GM23338 (cell line): ENCODE measurements at regions not wholly inside any gene's neighbourhood (a gene's known extent, or its start where the extent isn't known, plus 50 kb on each side); places are given as distances from the start of the nearest gene placed in this dataset.

Source experiments
- ATAC-seq: fragments of 200-7000 bp; cut with Tn5 transposase; 3 replicates; pipeline ENCODE4 v1.9.1; 2020
- DNase-seq: peaks from one replicate; pipeline ENCODE4 v3.0.0-alpha.2; 2015; ENCODE audit warnings: low spot score
- H2AFZ ChIP-seq: fragments of 200-600 bp; sonication (generic); 2 replicates; pipeline ENCODE4 v1.8.0; 2016; ENCODE audit warnings: antibody characterized with exemption, mild to moderate bottlenecking, moderate library complexity
- H3F3A ChIP-seq: fragments of 200-600 bp; sonication (generic); replicated peaks from 2 replicates; pipeline ENCODE4 v1.8.0; 2017; ENCODE audit warnings: antibody characterized with exemption, mixed run types, low read depth
- H3K27ac ChIP-seq: fragments of 200-600 bp; sonication (generic); 2 replicates; pipeline ENCODE4 v1.6.1; 2016; ENCODE audit warnings: low read depth
- H3K27me3 ChIP-seq: fragments of 200-600 bp; sonication (generic); 2 replicates; pipeline ENCODE4 v1.8.0; 2016; ENCODE audit warnings: mild to moderate bottlenecking, mixed run types, moderate library complexity; ENCODE audit not compliant: insufficient read depth
- H3K36me3 ChIP-seq: fragments of 200-600 bp; sonication (generic); 2 replicates; pipeline ENCODE4 v1.8.0; 2016; ENCODE audit warnings: mild to moderate bottlenecking; ENCODE audit not compliant: insufficient read depth
- H3K4me1 ChIP-seq: fragments of 200-600 bp; sonication (generic); 2 replicates; pipeline ENCODE4 v1.8.0; 2016; ENCODE audit warnings: mild to moderate bottlenecking, moderate library complexity; ENCODE audit not compliant: insufficient read depth
- H3K4me2 ChIP-seq: fragments of 200-600 bp; sonication (generic); 2 replicates; pipeline ENCODE4 v1.7.1; 2017; ENCODE audit warnings: mixed run types
- H3K4me3 ChIP-seq: fragments of 200-600 bp; sonication (generic); 2 replicates; pipeline ENCODE4 v1.6.1; 2016; ENCODE audit warnings: mixed run types
- H3K79me2 ChIP-seq: fragments of 200-600 bp; sonication (generic); replicated peaks from 2 replicates; pipeline ENCODE4 v1.8.0; 2017; ENCODE audit warnings: mild to moderate bottlenecking; ENCODE audit not compliant: insufficient read depth
- H3K9me2 ChIP-seq: fragments of 200-600 bp; sonication (generic); 2 replicates; pipeline ENCODE4 v1.8.0; 2017; ENCODE audit not compliant: insufficient read depth
- H4K20me1 ChIP-seq: fragments of 200-600 bp; sonication (generic); replicated peaks from 2 replicates; pipeline ENCODE4 v1.8.0; 2017; ENCODE audit warnings: mild to moderate bottlenecking; ENCODE audit not compliant: insufficient read depth
- H3K27ac Mint-ChIP-seq: 2 replicates; pipeline ENCODE4 v1.8.0; 2020; ENCODE audit warnings: inconsistent platforms, mild to moderate bottlenecking, moderate library complexity, mixed read lengths
- H3K27me3 Mint-ChIP-seq: 3 replicates; pipeline ENCODE4 v1.8.0; 2022; ENCODE audit warnings: low read depth, mild to moderate bottlenecking, moderate library complexity, mixed read lengths, inconsistent platforms; ENCODE audit not compliant: insufficient read depth, poor library complexity
- H3K36me3 Mint-ChIP-seq: 3 replicates; pipeline ENCODE4 v1.8.0; 2021; ENCODE audit warnings: low read depth, mild to moderate bottlenecking, inconsistent platforms, moderate library complexity, mixed read lengths
- H3K4me1 Mint-ChIP-seq: 3 replicates; pipeline ENCODE4 v1.8.0; 2020; ENCODE audit warnings: mild to moderate bottlenecking, inconsistent platforms, mixed read lengths
- H3K4me3 Mint-ChIP-seq: 3 replicates; pipeline ENCODE4 v1.8.0; 2021; ENCODE audit warnings: moderate library complexity, mild to moderate bottlenecking, inconsistent platforms, mixed read lengths
- H3K9me3 Mint-ChIP-seq: 3 replicates; pipeline ENCODE4 v1.8.0; 2020; ENCODE audit warnings: moderate library complexity, mild to moderate bottlenecking, inconsistent platforms, mixed read lengths
- CREB1 ChIP-seq: fragments of 250-450 bp; sonication (Bioruptor Pico); IDR thresholded peaks from 2 replicates; pipeline ENCODE4 v1.5.0; 2020; ENCODE audit warnings: low read depth, mild to moderate bottlenecking, moderate library complexity
- EZH2 ChIP-seq: fragments of 200-600 bp; sonication (generic); IDR thresholded peaks from one replicate; pipeline ENCODE4 v1.8.0; 2017; ENCODE audit warnings: antibody characterized with exemption, mild to moderate bottlenecking, low read depth; ENCODE audit not compliant: unreplicated experiment
- EZH2phosphoT487 ChIP-seq: fragments of 200-600 bp; sonication (generic); IDR thresholded peaks from one replicate; pipeline ENCODE4 v1.8.1; 2018; ENCODE audit warnings: antibody characterized with exemption; ENCODE audit not compliant: unreplicated experiment
- JUNB ChIP-seq: IDR thresholded peaks from one replicate; pipeline ENCODE4 v1.6.1; 2016; ENCODE audit warnings: antibody characterized with exemption; ENCODE audit not compliant: unreplicated experiment
- NANOG ChIP-seq: IDR thresholded peaks from 2 replicates; pipeline ENCODE4 v1.6.1; 2016; ENCODE audit warnings: antibody characterized with exemption, borderline replicate concordance
- POLR2AphosphoS5 ChIP-seq: IDR thresholded peaks from 2 replicates; pipeline ENCODE4 v1.6.1; 2016; ENCODE audit warnings: antibody characterized with exemption, low read depth
- STAT1 ChIP-seq: IDR thresholded peaks from one replicate; pipeline ENCODE4 v1.6.1; 2016; ENCODE audit warnings: antibody characterized with exemption; ENCODE audit not compliant: unreplicated experiment
- ZNF114 ChIP-seq: fragments of 250-450 bp; sonication (Bioruptor Pico); IDR thresholded peaks from 2 replicates; pipeline ENCODE4 v1.5.0; 2020; ENCODE audit warnings: mild to moderate bottlenecking, moderate library complexity
- ZNF331 ChIP-seq: fragments of 250-450 bp; sonication (Bioruptor Pico); IDR thresholded peaks from 2 replicates; pipeline ENCODE4 v1.5.0; 2020; ENCODE audit warnings: low read depth, mild to moderate bottlenecking, moderate library complexity
- TF ChIP-seq, protein P1 (sequence below), 2 experiments: fragments of 200-600 bp in 1 of 2; sonication (generic) in 1 of 2; conservative IDR thresholded peaks; 2 replicates each; pipeline versions ENCODE4 v1.5.1 to v1.6.1; 2016 to 2017; ENCODE audit warnings: antibody characterized with exemption in 2 of 2, low read depth in 2 of 2, mild to moderate bottlenecking in 2 of 2, moderate library complexity in 1 of 2
- TF ChIP-seq, protein P2 (sequence below): IDR thresholded peaks from 2 replicates; pipeline ENCODE4 v1.6.1; 2016; ENCODE audit warnings: antibody characterized with exemption
- TF ChIP-seq, protein P3 (sequence below): fragments of 250-450 bp; sonication (Bioruptor Pico); IDR thresholded peaks from 2 replicates; pipeline ENCODE4 v1.5.0; 2020; ENCODE audit warnings: mild to moderate bottlenecking, moderate library complexity
- TF ChIP-seq, protein P4 (sequence below): IDR thresholded peaks from one replicate; pipeline ENCODE4 v1.6.1; 2018; ENCODE audit warnings: antibody characterized with exemption; ENCODE audit not compliant: unreplicated experiment

DNA sequence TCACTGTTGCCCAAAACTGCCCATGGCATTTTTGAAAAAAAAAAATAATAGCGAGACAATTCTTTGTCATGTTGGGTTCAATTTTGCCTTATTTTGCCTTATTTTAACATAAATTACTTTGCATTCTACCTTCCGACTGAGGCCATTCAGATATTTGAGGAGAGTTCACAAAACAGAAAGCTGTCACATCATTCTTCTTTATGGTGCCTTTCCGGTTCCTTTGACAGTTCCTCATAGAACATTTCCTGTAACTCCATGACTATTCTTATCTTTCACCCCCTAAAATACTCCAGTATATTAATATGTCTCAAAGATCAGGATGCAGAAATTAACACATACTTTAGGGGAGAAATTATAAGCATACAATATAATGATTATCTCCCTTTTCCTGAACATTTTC is 476.7 kb downstream of the NOVA1 start:
- ATAC-seq (no peak), DNase-seq (no peak)
- no peaks in the 10 kb centered on the region for H3K4me1 ChIP-seq
- no peaks in the 10 kb centered on the region for H3K9me3 Mint-ChIP-seq
- no peaks in the 10 kb centered on the region for H3K9me2 ChIP-seq
- no peak overlapping the region for H3K4me3 Mint-ChIP-seq
- no peak overlapping the region for H3K4me3 ChIP-seq
- H2AFZ ChIP-seq, result no peak overlapping the region
- TF ChIP-seq ZNF114 (CRISPR knock-in tag) (no peak), JUNB (no peak), ZNF331 (CRISPR knock-in tag) (no peak), NANOG (no peak), EZH2phosphoT487 (no peak), STAT1 (no peak), EZH2 (no peak), CREB1 (CRISPR knock-in tag) (no peak), POLR2AphosphoS5 (no peak)
- TF ChIP-seq, protein P1, sequence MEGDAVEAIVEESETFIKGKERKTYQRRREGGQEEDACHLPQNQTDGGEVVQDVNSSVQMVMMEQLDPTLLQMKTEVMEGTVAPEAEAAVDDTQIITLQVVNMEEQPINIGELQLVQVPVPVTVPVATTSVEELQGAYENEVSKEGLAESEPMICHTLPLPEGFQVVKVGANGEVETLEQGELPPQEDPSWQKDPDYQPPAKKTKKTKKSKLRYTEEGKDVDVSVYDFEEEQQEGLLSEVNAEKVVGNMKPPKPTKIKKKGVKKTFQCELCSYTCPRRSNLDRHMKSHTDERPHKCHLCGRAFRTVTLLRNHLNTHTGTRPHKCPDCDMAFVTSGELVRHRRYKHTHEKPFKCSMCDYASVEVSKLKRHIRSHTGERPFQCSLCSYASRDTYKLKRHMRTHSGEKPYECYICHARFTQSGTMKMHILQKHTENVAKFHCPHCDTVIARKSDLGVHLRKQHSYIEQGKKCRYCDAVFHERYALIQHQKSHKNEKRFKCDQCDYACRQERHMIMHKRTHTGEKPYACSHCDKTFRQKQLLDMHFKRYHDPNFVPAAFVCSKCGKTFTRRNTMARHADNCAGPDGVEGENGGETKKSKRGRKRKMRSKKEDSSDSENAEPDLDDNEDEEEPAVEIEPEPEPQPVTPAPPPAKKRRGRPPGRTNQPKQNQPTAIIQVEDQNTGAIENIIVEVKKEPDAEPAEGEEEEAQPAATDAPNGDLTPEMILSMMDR (conservative IDR thresholded peaks at IDR 0.05; ENCODE audit: low read depth in 2 of 2), result no peak
- TF ChIP-seq, protein P2, sequence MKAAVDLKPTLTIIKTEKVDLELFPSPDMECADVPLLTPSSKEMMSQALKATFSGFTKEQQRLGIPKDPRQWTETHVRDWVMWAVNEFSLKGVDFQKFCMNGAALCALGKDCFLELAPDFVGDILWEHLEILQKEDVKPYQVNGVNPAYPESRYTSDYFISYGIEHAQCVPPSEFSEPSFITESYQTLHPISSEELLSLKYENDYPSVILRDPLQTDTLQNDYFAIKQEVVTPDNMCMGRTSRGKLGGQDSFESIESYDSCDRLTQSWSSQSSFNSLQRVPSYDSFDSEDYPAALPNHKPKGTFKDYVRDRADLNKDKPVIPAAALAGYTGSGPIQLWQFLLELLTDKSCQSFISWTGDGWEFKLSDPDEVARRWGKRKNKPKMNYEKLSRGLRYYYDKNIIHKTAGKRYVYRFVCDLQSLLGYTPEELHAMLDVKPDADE, result no peak
- TF ChIP-seq, protein P3, sequence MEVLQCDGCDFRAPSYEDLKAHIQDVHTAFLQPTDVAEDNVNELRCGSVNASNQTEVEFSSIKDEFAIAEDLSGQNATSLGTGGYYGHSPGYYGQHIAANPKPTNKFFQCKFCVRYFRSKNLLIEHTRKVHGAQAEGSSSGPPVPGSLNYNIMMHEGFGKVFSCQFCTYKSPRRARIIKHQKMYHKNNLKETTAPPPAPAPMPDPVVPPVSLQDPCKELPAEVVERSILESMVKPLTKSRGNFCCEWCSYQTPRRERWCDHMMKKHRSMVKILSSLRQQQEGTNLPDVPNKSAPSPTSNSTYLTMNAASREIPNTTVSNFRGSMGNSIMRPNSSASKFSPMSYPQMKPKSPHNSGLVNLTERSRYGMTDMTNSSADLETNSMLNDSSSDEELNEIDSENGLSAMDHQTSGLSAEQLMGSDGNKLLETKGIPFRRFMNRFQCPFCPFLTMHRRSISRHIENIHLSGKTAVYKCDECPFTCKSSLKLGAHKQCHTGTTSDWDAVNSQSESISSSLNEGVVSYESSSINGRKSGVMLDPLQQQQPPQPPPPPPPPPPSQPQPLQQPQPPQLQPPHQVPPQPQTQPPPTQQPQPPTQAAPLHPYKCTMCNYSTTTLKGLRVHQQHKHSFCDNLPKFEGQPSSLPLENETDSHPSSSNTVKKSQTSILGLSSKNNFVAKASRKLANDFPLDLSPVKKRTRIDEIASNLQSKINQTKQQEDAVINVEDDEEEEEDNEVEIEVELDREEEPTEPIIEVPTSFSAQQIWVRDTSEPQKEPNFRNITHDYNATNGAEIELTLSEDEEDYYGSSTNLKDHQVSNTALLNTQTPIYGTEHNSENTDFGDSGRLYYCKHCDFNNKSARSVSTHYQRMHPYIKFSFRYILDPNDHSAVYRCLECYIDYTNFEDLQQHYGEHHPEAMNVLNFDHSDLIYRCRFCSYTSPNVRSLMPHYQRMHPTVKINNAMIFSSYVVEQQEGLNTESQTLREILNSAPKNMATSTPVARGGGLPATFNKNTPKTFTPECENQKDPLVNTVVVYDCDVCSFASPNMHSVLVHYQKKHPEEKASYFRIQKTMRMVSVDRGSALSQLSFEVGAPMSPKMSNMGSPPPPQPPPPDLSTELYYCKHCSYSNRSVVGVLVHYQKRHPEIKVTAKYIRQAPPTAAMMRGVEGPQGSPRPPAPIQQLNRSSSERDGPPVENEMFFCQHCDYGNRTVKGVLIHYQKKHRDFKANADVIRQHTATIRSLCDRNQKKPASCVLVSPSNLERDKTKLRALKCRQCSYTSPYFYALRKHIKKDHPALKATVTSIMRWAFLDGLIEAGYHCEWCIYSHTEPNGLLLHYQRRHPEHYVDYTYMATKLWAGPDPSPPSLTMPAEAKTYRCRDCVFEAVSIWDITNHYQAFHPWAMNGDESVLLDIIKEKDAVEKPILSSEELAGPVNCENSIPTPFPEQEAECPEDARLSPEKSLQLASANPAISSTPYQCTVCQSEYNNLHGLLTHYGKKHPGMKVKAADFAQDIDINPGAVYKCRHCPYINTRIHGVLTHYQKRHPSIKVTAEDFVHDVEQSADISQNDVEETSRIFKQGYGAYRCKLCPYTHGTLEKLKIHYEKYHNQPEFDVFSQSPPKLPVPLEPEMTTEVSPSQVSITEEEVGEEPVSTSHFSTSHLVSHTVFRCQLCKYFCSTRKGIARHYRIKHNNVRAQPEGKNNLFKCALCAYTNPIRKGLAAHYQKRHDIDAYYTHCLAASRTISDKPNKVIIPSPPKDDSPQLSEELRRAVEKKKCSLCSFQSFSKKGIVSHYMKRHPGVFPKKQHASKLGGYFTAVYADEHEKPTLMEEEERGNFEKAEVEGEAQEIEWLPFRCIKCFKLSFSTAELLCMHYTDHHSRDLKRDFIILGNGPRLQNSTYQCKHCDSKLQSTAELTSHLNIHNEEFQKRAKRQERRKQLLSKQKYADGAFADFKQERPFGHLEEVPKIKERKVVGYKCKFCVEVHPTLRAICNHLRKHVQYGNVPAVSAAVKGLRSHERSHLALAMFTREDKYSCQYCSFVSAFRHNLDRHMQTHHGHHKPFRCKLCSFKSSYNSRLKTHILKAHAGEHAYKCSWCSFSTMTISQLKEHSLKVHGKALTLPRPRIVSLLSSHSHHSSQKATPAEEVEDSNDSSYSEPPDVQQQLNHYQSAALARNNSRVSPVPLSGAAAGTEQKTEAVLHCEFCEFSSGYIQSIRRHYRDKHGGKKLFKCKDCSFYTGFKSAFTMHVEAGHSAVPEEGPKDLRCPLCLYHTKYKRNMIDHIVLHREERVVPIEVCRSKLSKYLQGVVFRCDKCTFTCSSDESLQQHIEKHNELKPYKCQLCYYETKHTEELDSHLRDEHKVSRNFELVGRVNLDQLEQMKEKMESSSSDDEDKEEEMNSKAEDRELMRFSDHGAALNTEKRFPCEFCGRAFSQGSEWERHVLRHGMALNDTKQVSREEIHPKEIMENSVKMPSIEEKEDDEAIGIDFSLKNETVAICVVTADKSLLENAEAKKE (CRISPR knock-in tag), result no peak
- TF ChIP-seq, protein P4, sequence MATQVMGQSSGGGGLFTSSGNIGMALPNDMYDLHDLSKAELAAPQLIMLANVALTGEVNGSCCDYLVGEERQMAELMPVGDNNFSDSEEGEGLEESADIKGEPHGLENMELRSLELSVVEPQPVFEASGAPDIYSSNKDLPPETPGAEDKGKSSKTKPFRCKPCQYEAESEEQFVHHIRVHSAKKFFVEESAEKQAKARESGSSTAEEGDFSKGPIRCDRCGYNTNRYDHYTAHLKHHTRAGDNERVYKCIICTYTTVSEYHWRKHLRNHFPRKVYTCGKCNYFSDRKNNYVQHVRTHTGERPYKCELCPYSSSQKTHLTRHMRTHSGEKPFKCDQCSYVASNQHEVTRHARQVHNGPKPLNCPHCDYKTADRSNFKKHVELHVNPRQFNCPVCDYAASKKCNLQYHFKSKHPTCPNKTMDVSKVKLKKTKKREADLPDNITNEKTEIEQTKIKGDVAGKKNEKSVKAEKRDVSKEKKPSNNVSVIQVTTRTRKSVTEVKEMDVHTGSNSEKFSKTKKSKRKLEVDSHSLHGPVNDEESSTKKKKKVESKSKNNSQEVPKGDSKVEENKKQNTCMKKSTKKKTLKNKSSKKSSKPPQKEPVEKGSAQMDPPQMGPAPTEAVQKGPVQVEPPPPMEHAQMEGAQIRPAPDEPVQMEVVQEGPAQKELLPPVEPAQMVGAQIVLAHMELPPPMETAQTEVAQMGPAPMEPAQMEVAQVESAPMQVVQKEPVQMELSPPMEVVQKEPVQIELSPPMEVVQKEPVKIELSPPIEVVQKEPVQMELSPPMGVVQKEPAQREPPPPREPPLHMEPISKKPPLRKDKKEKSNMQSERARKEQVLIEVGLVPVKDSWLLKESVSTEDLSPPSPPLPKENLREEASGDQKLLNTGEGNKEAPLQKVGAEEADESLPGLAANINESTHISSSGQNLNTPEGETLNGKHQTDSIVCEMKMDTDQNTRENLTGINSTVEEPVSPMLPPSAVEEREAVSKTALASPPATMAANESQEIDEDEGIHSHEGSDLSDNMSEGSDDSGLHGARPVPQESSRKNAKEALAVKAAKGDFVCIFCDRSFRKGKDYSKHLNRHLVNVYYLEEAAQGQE, result no peak
- H3K36me3 ChIP-seq, result no peaks in the 10 kb centered on the region
- H3K27ac Mint-ChIP-seq, result no peak overlapping the region
- no peaks in the 10 kb centered on the region for H3K27me3 ChIP-seq
- H3K27ac ChIP-seq, result no peak overlapping the region
- no peak overlapping the region for H3K4me2 ChIP-seq
- no peaks in the 10 kb centered on the region for H3K4me1 Mint-ChIP-seq
- peaks cover 3% of the 10 kb centered on the region for H3K27me3 Mint-ChIP-seq
- H3K36me3 Mint-ChIP-seq, result no peaks in the 10 kb centered on the region
- no peaks in the 10 kb centered on the region for H3K79me2 ChIP-seq
- H3F3A ChIP-seq, result no peaks in the 10 kb centered on the region
- H4K20me1 ChIP-seq, result no peaks in the 10 kb centered on the region
